WERI-Rb-1 (cell line): ENCODE measurements at regions not wholly inside any gene's neighbourhood (a gene's known extent, or its start where the extent isn't known, plus 50 kb on each side); places are given as distances from the start of the nearest gene placed in this dataset.
"Not testable (repeated sequence)": the region's sequence is repeated elsewhere in the genome, so short reads cannot be mapped to it uniquely, and the experiment has no call there.

Experiments
- DNase-seq: peaks from one replicate; pipeline ENCODE4 v3.0.0-alpha.2; 2020
- H3K27ac ChIP-seq: fragments of 250-450 bp; sonication (Bioruptor Pico); 2 replicates; pipeline ENCODE4 v1.5.1; 2020; ENCODE audit warnings: mild to moderate bottlenecking, moderate library complexity
- H3K27me3 ChIP-seq: fragments of 250-450 bp; sonication (Bioruptor Pico); 2 replicates; pipeline ENCODE4 v1.5.1; 2021; ENCODE audit warnings: mild to moderate bottlenecking, low read depth, moderate library complexity; ENCODE audit not compliant: insufficient read depth, severe bottlenecking
- H3K36me3 ChIP-seq: fragments of 250-450 bp; sonication (Bioruptor Pico); 2 replicates; pipeline ENCODE4 v1.5.1; 2020; ENCODE audit warnings: mild to moderate bottlenecking, moderate library complexity
- H3K4me3 ChIP-seq: 2 replicates; pipeline ENCODE4 v1.5.1; 2011; ENCODE audit warnings: low read depth, mild to moderate bottlenecking, control low read depth, low read length
- H3K9me3 ChIP-seq: fragments of 250-450 bp; sonication (Bioruptor Pico); 2 replicates; pipeline ENCODE4 v1.5.1; 2021; ENCODE audit warnings: mild to moderate bottlenecking, moderate library complexity; ENCODE audit not compliant: severe bottlenecking
- TF ChIP-seq, protein P1 (sequence below): IDR thresholded peaks from 2 replicates; pipeline ENCODE4 v1.5.1; 2011; ENCODE audit warnings: low read depth, mild to moderate bottlenecking, control low read depth, inconsistent platforms, low read length

DNA sequence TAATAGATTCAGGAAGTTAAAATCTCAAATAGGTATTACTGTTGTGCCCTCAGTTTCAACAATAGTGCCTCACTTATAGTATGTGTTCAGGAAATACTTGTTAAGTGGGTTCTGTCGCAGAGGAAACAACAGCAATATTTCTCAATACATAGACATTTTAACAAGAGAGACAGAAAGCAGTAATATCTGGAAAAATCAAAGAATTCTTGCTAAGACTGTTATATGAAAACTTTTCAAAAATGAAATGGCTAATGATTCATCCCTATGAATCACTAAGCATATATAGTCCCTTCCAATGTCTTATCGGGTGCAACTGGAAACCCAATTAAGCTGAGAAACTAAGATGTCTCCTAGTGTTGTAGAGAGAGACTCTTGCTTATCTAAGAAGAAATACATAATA is 668.9 kb downstream of the TFAP2A start:
- Histone ChIP-seq H3K9me3 (no peaks in the 10 kb centered on the region), H3K27me3 (no peaks in the 10 kb centered on the region), H3K27ac (no peak overlapping the region), H3K4me3 (no peak overlapping the region), H3K36me3 (no peaks in the 10 kb centered on the region)
- TF ChIP-seq, protein P1, sequence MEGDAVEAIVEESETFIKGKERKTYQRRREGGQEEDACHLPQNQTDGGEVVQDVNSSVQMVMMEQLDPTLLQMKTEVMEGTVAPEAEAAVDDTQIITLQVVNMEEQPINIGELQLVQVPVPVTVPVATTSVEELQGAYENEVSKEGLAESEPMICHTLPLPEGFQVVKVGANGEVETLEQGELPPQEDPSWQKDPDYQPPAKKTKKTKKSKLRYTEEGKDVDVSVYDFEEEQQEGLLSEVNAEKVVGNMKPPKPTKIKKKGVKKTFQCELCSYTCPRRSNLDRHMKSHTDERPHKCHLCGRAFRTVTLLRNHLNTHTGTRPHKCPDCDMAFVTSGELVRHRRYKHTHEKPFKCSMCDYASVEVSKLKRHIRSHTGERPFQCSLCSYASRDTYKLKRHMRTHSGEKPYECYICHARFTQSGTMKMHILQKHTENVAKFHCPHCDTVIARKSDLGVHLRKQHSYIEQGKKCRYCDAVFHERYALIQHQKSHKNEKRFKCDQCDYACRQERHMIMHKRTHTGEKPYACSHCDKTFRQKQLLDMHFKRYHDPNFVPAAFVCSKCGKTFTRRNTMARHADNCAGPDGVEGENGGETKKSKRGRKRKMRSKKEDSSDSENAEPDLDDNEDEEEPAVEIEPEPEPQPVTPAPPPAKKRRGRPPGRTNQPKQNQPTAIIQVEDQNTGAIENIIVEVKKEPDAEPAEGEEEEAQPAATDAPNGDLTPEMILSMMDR, result no peak
- DNase-seq, result no peak

DNA sequence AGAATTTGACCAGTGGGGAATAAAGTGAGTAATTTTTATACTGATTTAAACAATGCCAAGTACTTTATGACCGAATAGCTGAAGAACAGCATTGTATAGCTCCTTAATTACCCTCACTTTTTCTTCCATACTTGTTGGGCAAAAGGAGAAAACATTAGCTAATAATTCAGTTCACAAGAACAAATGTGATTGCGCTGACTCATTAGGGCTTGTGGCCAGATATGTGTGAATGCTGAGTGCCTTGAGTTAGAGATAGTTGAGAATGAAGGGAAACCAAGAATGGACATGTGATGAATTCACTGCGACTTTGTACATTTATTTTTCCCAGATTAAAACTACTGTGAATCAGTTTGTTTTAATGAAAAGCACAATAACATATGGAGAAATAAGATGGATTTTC is 669.4 kb downstream of the TFAP2A start:
- Histone ChIP-seq H3K27ac (no peak overlapping the region), H3K27me3 (no peaks in the 10 kb centered on the region), H3K9me3 (no peaks in the 10 kb centered on the region), H3K36me3 (no peaks in the 10 kb centered on the region), H3K4me3 (no peak overlapping the region)
- no peak for DNase-seq
- TF ChIP-seq, protein P1, result no peak

DNA sequence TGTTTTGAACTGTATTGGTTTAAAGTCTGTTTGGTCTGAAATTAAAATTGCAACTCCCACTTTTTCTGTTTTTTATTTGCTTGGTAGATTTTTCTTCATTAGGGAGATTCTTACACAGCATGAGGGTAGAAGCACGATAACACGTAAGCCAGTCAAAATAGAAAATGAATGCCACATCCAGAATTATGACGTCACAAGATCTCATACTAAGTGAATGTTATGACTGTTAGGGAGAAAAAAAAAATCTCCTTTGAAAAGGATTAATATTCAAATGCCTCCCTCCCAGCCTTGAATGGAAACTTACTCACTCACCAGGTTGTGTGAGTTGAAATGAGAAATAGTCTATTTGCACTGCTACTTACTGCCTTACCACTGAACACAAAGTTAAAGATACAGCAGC is 670.8 kb downstream of the TFAP2A start:
- DNase-seq, result no peak
- Histone ChIP-seq H3K4me3 (no peak overlapping the region), H3K9me3 (no peaks in the 10 kb centered on the region), H3K36me3 (no peaks in the 10 kb centered on the region), H3K27me3 (no peaks in the 10 kb centered on the region), H3K27ac (no peak overlapping the region)
- TF ChIP-seq, protein P1, result no peak

DNA sequence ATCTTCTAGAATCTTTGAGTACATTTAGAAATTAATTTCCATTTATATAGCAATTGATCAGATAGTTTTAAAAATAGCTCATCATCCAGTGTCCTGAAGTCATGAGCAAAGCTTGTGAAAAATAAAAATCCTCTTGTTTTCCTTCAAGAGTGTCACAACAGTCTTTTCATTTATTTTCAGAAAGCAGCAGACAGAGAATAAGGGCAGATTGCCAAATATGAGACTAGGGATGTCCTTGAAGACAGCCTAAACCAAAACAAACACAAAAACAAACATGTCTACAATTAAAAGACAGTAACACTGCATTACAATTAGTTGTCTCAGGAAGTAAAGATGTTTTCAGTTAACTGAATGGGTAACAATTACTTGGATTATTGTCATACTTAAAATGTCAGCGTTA is 682.8 kb downstream of the TFAP2A start:
- Histone ChIP-seq H3K9me3 (no peaks in the 10 kb centered on the region), H3K4me3 (no peak overlapping the region), H3K36me3 (no peaks in the 10 kb centered on the region), H3K27me3 (no peaks in the 10 kb centered on the region), H3K27ac (no peak overlapping the region)
- no peak for DNase-seq
- TF ChIP-seq, protein P1, result no peak

DNA sequence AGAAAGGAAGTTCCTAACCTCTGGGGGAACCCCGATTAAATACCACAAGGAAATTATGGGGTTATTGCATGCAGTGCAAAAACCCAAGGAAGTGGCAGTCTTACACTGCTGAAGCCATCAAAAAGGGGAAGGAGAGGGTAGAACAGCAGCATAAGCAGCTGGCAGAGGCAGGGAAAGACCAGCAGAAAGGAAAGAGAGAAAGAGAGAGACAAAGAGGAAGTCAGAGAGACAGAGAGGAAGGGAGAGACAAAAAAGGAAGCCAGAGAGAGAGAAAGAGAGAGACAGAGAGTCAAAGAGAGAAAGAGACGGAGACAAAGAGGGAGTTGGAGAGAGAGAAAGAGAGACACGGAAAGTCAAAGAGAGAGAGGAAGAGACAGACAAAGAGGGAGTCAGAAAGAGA is 689.1 kb downstream of the TFAP2A start:
- not testable (repeated sequence) for DNase-seq, H3K27ac ChIP-seq, H3K9me3 ChIP-seq, H3K36me3 ChIP-seq, H3K4me3 ChIP-seq, H3K27me3 ChIP-seq

DNA sequence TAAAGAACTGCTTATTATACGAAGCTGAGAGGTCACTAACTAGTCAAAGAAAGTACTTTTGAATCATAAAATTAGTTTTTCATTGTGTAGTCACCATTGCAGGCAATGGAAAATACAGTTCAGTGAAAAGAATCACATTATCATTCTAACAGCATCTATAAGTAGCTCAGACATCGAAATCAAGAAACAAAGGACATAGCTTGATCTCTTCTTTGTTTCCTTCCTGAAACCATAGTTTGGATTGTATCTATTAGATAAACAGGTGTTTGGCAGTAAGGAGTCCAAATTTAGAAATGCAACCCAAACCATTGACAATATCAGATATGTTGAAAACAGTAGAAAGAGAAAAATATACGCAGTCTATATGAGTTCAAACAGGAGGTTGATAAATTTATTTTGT is 697.3 kb downstream of the TFAP2A start:
- no peak overlapping the region for H3K4me3 ChIP-seq
- H3K27ac ChIP-seq, result no peak overlapping the region
- no peaks in the 10 kb centered on the region for H3K27me3 ChIP-seq
- no peaks in the 10 kb centered on the region for H3K36me3 ChIP-seq
- TF ChIP-seq, protein P1, result no peak
- peaks cover 2% of the 10 kb centered on the region for H3K9me3 ChIP-seq
- DNase-seq, result no peak
